ENCODE measurements at regions not wholly inside any gene's neighbourhood (a gene's known extent, or its start where the extent isn't known, plus 50 kb on each side); places are given as distances from the start of the nearest gene placed in this dataset.

- 73% methylated on average over 5 of the region's 8 CpGs for WGBS (ENCODE audit: insufficient coverage)
- peaks cover 4% of the 10 kb centered on the region for H3K9me3 ChIP-seq (ENCODE audit: control insufficient read depth, insufficient read depth, low read length)
- no peaks in the 10 kb centered on the region for H3K36me3 ChIP-seq (ENCODE audit: control insufficient read depth, insufficient read depth, low read length)
- peaks cover 0 to 16% of the 10 kb centered on the region in 2 donors for H3K27me3 Mint-ChIP-seq (ENCODE audit: low read depth in 2 of 2)
- H3K4me1 ChIP-seq (ENCODE audit: control insufficient read depth, insufficient read depth, low read length) = peaks cover 2% of the 10 kb centered on the region
- no peak overlapping the region for H3K4me3 ChIP-seq (ENCODE audit: low read length)
- no peak overlapping the region for H3K27ac Mint-ChIP-seq
- intact Hi-C loops (cut with micrococcal nuclease) = no loop called here
- H3K4me3 Mint-ChIP-seq = no peak overlapping the region
- H3K4me1 Mint-ChIP-seq = no peaks in the 10 kb centered on the region
- peaks cover 2% of the 10 kb centered on the region for H3K27me3 ChIP-seq (ENCODE audit: control insufficient read depth, insufficient read depth, low read length)
- peaks cover 12% of the 10 kb centered on the region for H3K36me3 Mint-ChIP-seq
- ATAC-seq = no peak
- no peak overlapping the region for H3K27ac ChIP-seq (ENCODE audit: low read length)
- peaks cover 3 to 7% of the 10 kb centered on the region in 2 donors for H3K9me3 Mint-ChIP-seq
- TF ChIP-seq CTCF (IDR thresholded peaks at IDR 0.05) = no peak
- DNase-seq = no peak
Measured at GRCh38 chr1:60809204-60809980, 273.0 kb upstream of the NFIA start.

- DNase-seq (no peak), ATAC-seq (no peak)
- peaks cover 2% of the 10 kb centered on the region for H3K4me1 ChIP-seq (ENCODE audit: control insufficient read depth, insufficient read depth, low read length)
- Mint-ChIP-seq H3K4me3 (no peak overlapping the region), H3K27ac (no peak overlapping the region), H3K36me3 (peaks cover 12% of the 10 kb centered on the region), H3K27me3 (ENCODE audit: low read depth in 2 of 2) (peaks cover 0 to 16% of the 10 kb centered on the region in 2 donors), H3K4me1 (no peaks in the 10 kb centered on the region), H3K9me3 (peaks cover 3 to 7% of the 10 kb centered on the region in 2 donors)
- H3K4me3 ChIP-seq (ENCODE audit: low read length) = no peak overlapping the region
- H3K9me3 ChIP-seq (ENCODE audit: control insufficient read depth, insufficient read depth, low read length) = peaks cover 4% of the 10 kb centered on the region
- no peak overlapping the region for H3K27ac ChIP-seq (ENCODE audit: low read length)
- H3K27me3 ChIP-seq (ENCODE audit: control insufficient read depth, insufficient read depth, low read length) = peaks cover 2% of the 10 kb centered on the region
- WGBS (ENCODE audit: insufficient coverage) = 85% methylated on average over 1 of the region's 1 CpG
- no peaks in the 10 kb centered on the region for H3K36me3 ChIP-seq (ENCODE audit: control insufficient read depth, insufficient read depth, low read length)
- intact Hi-C loops (cut with micrococcal nuclease) = no loop called here
- no peak for TF ChIP-seq CTCF (IDR thresholded peaks at IDR 0.05)
Measured at GRCh38 chr1:60808676-60809075, 273.7 kb upstream of the NFIA start.

GRCh38 chr1:60802884-60803283 lies 279.5 kb upstream of the NFIA start:
- no peak overlapping the region for H3K27ac ChIP-seq (ENCODE audit: low read length)
- H3K9me3 ChIP-seq (ENCODE audit: control insufficient read depth, insufficient read depth, low read length) = peaks cover 4% of the 10 kb centered on the region
- H3K36me3 ChIP-seq (ENCODE audit: control insufficient read depth, insufficient read depth, low read length) = no peaks in the 10 kb centered on the region
- TF ChIP-seq CTCF (IDR thresholded peaks at IDR 0.05) = no peak
- ATAC-seq (no peak), DNase-seq (no peak)
- peaks cover 0 to 7% of the 10 kb centered on the region in 2 donors for H3K4me1 Mint-ChIP-seq
- WGBS (ENCODE audit: insufficient coverage) = 94% methylated on average over 2 of the region's 2 CpGs
- peaks cover 3 to 5% of the 10 kb centered on the region in 2 donors for H3K9me3 Mint-ChIP-seq
- no peak overlapping the region for H3K4me3 ChIP-seq (ENCODE audit: low read length)
- H3K4me3 Mint-ChIP-seq = no peak overlapping the region
- peaks cover 12% of the 10 kb centered on the region for H3K36me3 Mint-ChIP-seq
- H3K27me3 ChIP-seq (ENCODE audit: control insufficient read depth, insufficient read depth, low read length) = peaks cover 2% of the 10 kb centered on the region
- H3K27me3 Mint-ChIP-seq (ENCODE audit: low read depth in 2 of 2) = peaks cover 0 to 1% of the 10 kb centered on the region in 2 donors
- H3K4me1 ChIP-seq (ENCODE audit: control insufficient read depth, insufficient read depth, low read length) = no peaks in the 10 kb centered on the region
- H3K27ac Mint-ChIP-seq = no peak overlapping the region
- intact Hi-C loops (cut with micrococcal nuclease) = no loop called here

DNA sequence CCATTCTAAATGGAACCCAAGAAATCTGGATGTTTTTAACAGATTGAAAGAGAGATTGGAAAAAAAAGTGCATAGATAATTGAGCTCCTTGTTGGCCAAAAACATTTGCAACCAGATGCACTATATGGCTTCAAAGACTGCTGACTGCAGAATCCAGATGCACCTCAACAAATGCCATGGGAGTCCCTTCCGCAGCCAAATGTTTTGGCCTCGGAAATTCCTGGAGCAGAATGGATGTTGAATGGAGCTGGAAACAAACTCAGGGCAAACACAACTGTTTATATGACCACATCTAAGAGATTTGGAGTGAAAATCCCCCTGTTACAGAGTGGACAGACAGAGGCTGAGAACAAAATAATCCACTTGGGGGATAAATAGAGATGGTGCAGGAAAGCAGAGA lies 285.0 kb upstream of the NFIA start:
- Histone ChIP-seq H3K27ac (ENCODE audit: low read length) (no peak overlapping the region), H3K27me3 (ENCODE audit: control insufficient read depth, insufficient read depth, low read length) (no peaks in the 10 kb centered on the region), H3K36me3 (ENCODE audit: control insufficient read depth, insufficient read depth, low read length) (no peaks in the 10 kb centered on the region), H3K9me3 (ENCODE audit: control insufficient read depth, insufficient read depth, low read length) (no peaks in the 10 kb centered on the region), H3K4me3 (ENCODE audit: low read length) (no peak overlapping the region), H3K4me1 (ENCODE audit: control insufficient read depth, insufficient read depth, low read length) (no peaks in the 10 kb centered on the region)
- TF ChIP-seq CTCF (IDR thresholded peaks at IDR 0.05) = no peak
- Mint-ChIP-seq H3K27me3 (ENCODE audit: low read depth in 2 of 2) (peaks cover 2 to 16% of the 10 kb centered on the region in 2 donors), H3K27ac (no peak overlapping the region), H3K36me3 (no peaks in the 10 kb centered on the region), H3K4me3 (no peak overlapping the region), H3K4me1 (peaks cover 0 to 7% of the 10 kb centered on the region in 2 donors), H3K9me3 (peaks cover 0 to 2% of the 10 kb centered on the region in 2 donors)
- no peak for ATAC-seq
- WGBS (ENCODE audit: insufficient coverage) = 100% methylated on average over 2 of the region's 2 CpGs
- intact Hi-C loops (cut with micrococcal nuclease) = no loop called here
- DNase-seq = no peak
